BE2C (cell line): ENCODE measurements at regions not wholly inside any gene's neighbourhood (a gene's known extent, or its start where the extent isn't known, plus 50 kb on each side); places are given as distances from the start of the nearest gene placed in this dataset.
A peak's percentile ranks its signal among the peaks of the same experiment; 100 is the strongest.

ENCODE experiments used
- DNase-seq: peaks from one replicate; pipeline ENCODE4 v3.0.0-alpha.2; 2020
- H3K27me3 ChIP-seq: fragments of 250-450 bp; sonication (Bioruptor Pico); 2 replicates; pipeline ENCODE4 v1.5.1; 2020; ENCODE audit warnings: mild to moderate bottlenecking
- H3K36me3 ChIP-seq: fragments of 250-450 bp; sonication (Bioruptor Pico); 2 replicates; pipeline ENCODE4 v1.5.1; 2020; ENCODE audit warnings: mild to moderate bottlenecking
- H3K4me1 ChIP-seq: fragments of 250-450 bp; sonication (Bioruptor Pico); 2 replicates; pipeline ENCODE4 v1.5.1; 2020
- H3K4me3 ChIP-seq: 2 replicates; pipeline ENCODE4 v1.5.1; 2011; ENCODE audit warnings: low read depth, low read length
- H3K9me3 ChIP-seq: fragments of 250-450 bp; sonication (Bioruptor Pico); 2 replicates; pipeline ENCODE4 v1.5.1; 2020
- CTCF ChIP-seq: IDR thresholded peaks from 2 replicates; pipeline ENCODE4 v1.5.1; 2012; ENCODE audit warnings: mild to moderate bottlenecking, low read depth, low read length

GRCh38 chr13:81480634-81481033, 1139.7 kb upstream of the SPRY2 start:
- peak; percentile 56 for TF ChIP-seq CTCF
- no peak for DNase-seq
- no peaks in the 10 kb centered on the region for H3K36me3 ChIP-seq
- H3K4me1 ChIP-seq: peaks cover 4% of the 10 kb centered on the region
- no peak overlapping the region for H3K4me3 ChIP-seq
- no peaks in the 10 kb centered on the region for H3K27me3 ChIP-seq
- no peaks in the 10 kb centered on the region for H3K9me3 ChIP-seq

- no peak for TF ChIP-seq CTCF
- Histone ChIP-seq H3K27me3 (no peaks in the 10 kb centered on the region), H3K36me3 (no peaks in the 10 kb centered on the region), H3K9me3 (no peaks in the 10 kb centered on the region), H3K4me1 (peaks cover 4% of the 10 kb centered on the region), H3K4me3 (no peak overlapping the region)
- DNase-seq: no peak
These were observed 1132.5 kb upstream of the SPRY2 start for GRCh38 chr13:81473366-81473899.

GRCh38 chr13:81458170-81458569, 1117.2 kb upstream of the SPRY2 start:
- TF ChIP-seq CTCF: no peak
- no peaks in the 10 kb centered on the region for H3K27me3 ChIP-seq
- no peaks in the 10 kb centered on the region for H3K9me3 ChIP-seq
- H3K4me1 ChIP-seq: peaks cover 3% of the 10 kb centered on the region; the same call in 1 of the 2 replicates
- H3K36me3 ChIP-seq: no peaks in the 10 kb centered on the region
- H3K4me3 ChIP-seq: no peak overlapping the region
- DNase-seq: no peak

GRCh38 chr13:81446441-81446840, 1105.5 kb upstream of the SPRY2 start:
- Histone ChIP-seq H3K4me1 (0 out of 2 replicates have a peak, but pooled peaks cover 4% of the 10 kb centered on the region), H3K9me3 (no peaks in the 10 kb centered on the region), H3K36me3 (no peaks in the 10 kb centered on the region), H3K4me3 (no peak overlapping the region), H3K27me3 (no peaks in the 10 kb centered on the region)
- DNase-seq: no peak
- TF ChIP-seq CTCF: no peak

- no peak overlapping the region for H3K4me3 ChIP-seq
- H3K9me3 ChIP-seq: no peaks in the 10 kb centered on the region
- peaks cover 9% of the 10 kb centered on the region for H3K4me1 ChIP-seq
- no peaks in the 10 kb centered on the region for H3K36me3 ChIP-seq
- H3K27me3 ChIP-seq: no peaks in the 10 kb centered on the region
- no peak for TF ChIP-seq CTCF
- no peak for DNase-seq
These were observed 1102.0 kb upstream of the SPRY2 start for GRCh38 chr13:81442904-81443303.

- no peak for DNase-seq
- Histone ChIP-seq H3K27me3 (no peaks in the 10 kb centered on the region), H3K36me3 (no peaks in the 10 kb centered on the region), H3K4me1 (no peaks in the 10 kb centered on the region; the same call in 1 of the 2 replicates), H3K4me3 (no peak overlapping the region), H3K9me3 (no peaks in the 10 kb centered on the region)
- no peak for TF ChIP-seq CTCF
These were observed 1084.4 kb upstream of the SPRY2 start for GRCh38 chr13:81425286-81425685.
